SU-DHL-6 (cell line): ENCODE measurements at regions not wholly inside any gene's neighbourhood (a gene's known extent, or its start where the extent isn't known, plus 50 kb on each side); places are given as distances from the start of the nearest gene placed in this dataset.

ENCODE experiments used
- CTCF ChIP-seq: fragments of 200-600 bp; sonication (generic); IDR thresholded peaks from one replicate; pipeline ENCODE4 v1.5.1; 2017; ENCODE audit warnings: antibody characterized with exemption, mild to moderate bottlenecking, low read length, moderate library complexity; ENCODE audit not compliant: insufficient read depth, poor library complexity, severe bottlenecking
- EZH2phosphoT487 ChIP-seq: fragments of 200-600 bp; sonication (generic), shearing (Covaris generic); conservative IDR thresholded peaks from 2 replicates; pipeline ENCODE4 v1.6.1; 2018; ENCODE audit warnings: mild to moderate bottlenecking, antibody characterized with exemption, low read length, moderate library complexity, mixed read lengths

- TF ChIP-seq CTCF (no peak), EZH2phosphoT487 (no peak)
Measured at GRCh38 chr1:5740450-5740849, 251.8 kb downstream of the NPHP4 start.
